HG02588 (cell line): ENCODE measurements at regions not wholly inside any gene's neighbourhood (a gene's known extent, or its start where the extent isn't known, plus 50 kb on each side); places are given as distances from the start of the nearest gene placed in this dataset.

ENCODE experiments used
- ATAC-seq: cut with Tn5 transposase; IDR thresholded peaks from one replicate; pipeline ENCODE4 v1.9.1; 2021; ENCODE audit warnings: mild to moderate bottlenecking, moderate library complexity; ENCODE audit not compliant: unreplicated experiment

- ATAC-seq, result no peak
These were observed 842.3 kb downstream of the BCL11A start for GRCh38 chr2:59711121-59711520.

- ATAC-seq, result no peak
These were observed 846.7 kb downstream of the BCL11A start for GRCh38 chr2:59706729-59707128.

DNA sequence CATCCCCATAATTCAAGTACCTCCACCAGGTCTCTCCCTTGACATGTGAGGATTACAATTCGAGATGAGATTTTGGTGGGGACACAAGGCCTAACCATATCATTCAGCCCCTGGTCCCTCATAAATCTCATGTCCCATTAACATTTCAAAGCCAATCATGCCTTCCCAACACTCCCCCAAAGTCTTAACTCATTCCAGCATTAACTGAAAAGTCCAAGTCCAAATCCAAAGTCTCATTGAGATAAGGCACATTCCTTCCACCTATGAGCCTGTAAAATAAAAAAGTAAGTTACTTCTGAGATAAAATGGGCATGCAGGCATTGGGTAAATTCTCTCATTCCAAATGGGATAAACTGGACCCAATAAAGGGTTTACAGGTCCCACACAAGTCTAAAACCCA, 849.7 kb downstream of the BCL11A start:
- no peak for ATAC-seq

DNA sequence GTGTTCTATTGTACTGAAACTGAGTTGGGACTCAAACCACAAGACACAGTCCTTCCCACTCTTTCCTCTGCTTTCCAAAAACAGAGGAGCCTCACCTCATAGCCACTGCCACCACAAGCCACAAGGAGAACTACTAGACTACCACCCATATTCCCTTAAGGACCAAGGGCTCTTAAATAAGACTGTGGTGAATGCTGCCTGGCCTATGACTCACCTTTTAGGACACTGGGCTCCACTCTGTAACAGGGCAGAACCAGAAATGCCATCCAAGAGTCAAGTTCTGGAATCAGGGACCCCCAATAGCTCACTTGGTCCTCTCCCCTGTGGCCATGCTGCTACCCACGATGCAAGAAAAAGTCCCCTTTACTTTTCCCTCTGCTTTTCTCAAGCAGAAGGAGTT, 851.4 kb downstream of the BCL11A start:
- no peak for ATAC-seq

- no peak for ATAC-seq
These were observed 852.0 kb downstream of the BCL11A start for GRCh38 chr2:59701271-59701994.

DNA sequence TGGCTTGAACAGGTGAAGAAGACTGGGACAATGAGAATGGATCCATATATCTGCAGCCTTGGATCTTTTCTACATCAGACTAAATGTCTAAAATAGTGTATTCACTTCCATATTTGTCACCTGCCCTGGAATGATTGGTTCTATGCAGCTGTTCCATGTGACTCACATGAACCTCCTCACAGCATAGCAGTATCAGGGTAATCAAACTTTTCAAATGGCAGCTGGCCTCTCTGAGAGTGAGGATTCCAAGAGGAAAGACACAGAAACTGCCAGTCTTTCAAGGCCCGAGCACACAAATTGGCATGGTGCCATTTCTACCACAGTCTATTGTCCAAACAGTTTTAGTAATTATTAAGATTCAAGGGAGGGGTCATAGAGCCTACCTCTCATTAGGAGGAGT, 859.3 kb downstream of the BCL11A start:
- no peak for ATAC-seq

DNA sequence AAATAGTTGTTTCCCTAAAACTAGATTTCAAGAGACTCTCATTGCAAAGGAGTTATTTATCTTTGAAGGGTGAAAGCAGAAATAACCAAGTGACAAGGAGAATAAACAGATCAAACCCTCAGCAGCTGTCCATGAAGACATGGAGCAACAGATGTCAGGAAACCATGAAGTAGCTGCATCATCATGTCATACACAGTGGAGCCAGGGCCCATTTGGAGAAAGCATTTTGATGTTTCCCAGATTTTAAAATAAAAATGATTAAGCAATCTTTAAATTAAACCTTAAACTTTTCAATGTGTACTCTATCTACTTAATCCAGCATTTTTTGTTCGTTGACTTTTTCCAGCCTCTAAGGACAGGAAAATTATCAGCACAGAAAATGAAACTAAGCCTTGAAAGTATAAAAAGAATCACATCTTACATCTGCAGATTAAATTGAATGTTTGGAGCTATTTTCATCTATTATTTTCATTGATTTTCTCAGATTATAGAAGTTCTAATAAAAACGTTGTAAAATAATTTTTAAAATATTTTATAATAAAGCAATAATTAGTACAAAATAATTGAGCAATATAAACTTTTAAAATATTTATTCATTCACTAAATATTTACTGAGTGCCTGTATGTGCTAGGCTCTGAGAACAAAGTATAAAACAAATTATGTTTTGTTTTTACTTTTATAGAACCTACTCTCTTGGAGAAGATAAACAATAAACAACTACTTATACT, 860.1 kb downstream of the BCL11A start:
- no peak for ATAC-seq

DNA sequence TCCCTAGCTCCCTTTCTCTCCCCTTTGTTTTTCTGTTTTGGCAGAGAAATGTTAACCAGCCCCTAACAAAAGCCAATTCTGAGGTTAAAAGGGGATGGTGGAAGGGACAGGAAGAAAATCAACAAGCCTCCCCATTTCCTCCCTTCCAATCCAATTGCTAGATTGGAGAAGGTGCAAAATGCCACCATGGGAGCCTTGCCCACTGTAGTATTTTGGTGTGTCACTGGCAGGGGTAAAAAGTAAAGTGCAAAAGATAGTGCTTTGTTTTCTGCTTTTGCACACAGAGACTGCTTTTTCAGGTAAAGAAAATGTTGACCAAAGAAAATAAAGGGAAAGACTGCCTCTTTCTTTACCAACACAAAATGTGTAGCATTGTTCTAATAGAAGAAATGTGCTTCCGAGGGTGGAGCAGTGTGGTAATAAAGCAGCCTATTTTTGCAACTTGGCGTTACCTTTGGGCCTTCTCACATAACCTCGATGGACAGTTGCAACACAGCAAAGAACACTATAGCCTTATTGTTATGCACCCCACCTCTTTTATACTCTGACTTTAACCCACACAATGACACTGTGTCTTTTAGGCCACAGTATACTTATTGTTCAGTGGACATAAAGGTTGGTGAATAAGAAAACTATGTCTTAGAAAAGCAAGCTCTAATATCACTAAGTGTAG, 861.8 kb downstream of the BCL11A start:
- ATAC-seq, result no peak

- ATAC-seq, result no peak
These were observed 862.6 kb downstream of the BCL11A start for GRCh38 chr2:59690849-59691248.

DNA sequence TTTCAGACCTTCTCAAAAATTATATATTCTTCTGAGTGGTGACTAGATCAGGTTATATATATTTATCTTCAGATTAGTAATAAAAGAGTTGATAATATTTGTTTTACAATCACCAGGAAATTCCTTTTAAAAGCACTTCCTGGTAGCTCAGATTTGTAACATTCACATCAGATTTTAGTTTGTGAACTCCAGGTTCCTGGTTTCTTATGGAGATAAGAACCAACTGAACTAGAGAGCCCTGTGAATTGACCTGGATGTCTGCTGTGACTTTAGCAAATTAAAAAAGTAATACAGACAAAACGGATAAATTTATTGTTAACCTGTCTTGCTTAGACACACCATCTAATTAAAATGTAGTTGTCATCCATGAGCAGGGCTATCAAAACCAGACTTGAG, 868.7 kb downstream of the BCL11A start:
- no peak for ATAC-seq

DNA sequence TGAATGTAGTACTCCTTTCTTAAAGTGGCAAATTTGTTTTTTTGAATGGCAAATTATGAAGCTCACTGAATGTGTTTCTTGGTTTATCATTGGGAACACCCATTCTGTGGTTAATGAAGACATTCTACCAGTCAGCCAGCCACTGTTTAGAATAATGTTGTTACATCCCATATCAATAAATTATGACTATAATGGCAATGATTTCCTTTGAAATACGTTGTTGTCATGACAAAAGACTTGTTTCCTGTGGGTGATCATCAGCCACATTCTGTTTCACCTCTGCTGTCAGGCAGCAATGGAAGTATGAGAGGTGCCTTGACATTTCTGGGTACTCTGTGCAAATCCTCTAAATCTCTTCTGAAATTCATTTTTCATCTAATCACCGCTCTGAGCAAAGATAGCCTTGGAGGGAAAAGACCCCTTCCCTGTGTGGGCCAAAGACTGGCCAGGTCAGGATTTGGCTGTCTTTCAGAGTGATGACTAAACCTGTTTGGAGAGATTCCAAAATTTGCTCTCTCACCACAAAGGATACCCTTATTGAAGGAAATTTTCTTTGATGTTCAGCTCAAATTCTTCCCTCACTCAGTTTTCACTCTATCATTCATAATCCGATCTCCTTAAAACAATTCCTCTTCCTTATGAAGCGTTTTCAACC, 869.2 kb downstream of the BCL11A start:
- ATAC-seq, result no peak

DNA sequence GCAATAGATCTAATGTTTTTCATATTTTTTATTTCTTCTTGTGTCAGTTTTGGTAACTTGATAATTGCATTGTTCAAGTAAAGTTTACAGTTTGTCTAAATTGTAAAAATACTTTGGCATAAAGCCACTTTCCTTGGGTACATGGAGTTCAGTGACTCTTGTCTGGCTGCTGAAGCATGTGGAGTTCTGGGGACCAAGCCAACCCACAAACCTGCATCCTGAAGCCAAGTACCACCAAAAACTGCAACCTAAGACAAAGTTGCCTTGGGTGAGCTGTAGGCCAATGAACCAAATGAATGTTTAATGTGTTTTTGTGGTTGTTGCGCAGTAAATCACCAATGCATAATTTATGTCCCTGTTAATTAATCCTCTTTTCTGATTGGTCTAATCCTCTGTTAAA, 872.6 kb downstream of the BCL11A start:
- no peak for ATAC-seq

DNA sequence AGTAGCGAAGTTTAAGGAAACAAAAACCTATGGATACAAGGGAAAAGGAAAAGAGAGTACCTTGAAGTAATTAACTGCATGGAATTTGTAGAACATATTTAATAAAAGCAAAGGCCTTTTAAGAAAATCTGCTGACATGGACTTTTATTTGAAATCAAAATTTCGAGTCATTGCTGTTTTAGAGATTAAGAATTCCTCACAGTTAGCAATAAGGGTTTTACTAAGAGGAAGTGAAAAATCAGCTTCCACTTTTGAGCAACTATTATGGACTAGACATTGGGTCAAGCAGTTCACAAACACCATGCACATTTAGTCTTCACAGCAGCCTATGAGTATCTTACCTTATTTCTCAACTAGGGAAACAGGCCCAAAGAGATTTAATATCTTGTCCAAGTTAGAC, 876.3 kb downstream of the BCL11A start:
- no peak for ATAC-seq

DNA sequence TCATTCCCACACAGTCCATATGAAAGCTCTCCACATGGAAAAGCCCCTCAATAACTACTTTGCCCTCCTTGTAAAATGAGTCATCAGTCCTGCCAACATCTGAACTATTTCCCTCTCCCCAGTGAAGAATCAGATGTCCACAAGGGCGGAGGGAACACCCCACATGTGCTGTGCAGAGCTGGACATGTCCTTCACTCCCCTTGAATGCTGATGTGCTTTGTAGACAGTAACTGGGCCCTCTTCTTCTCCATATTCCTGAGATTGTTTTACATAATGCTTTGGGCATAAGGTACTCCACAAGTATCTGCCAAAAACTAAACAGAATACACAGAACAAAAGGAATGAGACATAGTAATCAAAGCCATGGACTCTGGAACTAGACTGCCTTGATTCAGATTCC, 879.4 kb downstream of the BCL11A start:
- no peak for ATAC-seq

DNA sequence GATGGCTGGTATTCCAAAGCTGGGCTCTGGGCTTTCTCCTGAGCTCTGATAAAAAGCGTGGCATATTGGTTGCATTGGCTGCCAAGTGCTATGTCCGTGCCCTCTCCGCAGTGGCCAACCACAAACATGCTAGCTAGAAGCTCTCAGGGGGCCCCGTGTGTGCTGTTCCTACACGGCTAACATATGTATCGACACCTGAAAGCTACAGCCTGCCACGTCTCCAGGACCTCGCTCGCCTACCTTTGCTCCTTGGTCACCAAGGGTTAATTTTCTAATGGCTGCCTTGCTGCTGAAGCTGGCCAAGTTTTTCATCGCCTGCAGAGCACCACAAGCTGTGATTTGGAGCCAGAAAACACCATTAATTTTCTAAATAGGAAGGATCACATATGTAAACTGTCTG, 888.4 kb downstream of the BCL11A start:
- ATAC-seq, result no peak

GRCh38 chr2:59662127-59662861, 891.2 kb downstream of the BCL11A start:
- no peak for ATAC-seq

GRCh38 chr2:59660262-59660661, 893.2 kb downstream of the BCL11A start:
- ATAC-seq, result no peak

DNA sequence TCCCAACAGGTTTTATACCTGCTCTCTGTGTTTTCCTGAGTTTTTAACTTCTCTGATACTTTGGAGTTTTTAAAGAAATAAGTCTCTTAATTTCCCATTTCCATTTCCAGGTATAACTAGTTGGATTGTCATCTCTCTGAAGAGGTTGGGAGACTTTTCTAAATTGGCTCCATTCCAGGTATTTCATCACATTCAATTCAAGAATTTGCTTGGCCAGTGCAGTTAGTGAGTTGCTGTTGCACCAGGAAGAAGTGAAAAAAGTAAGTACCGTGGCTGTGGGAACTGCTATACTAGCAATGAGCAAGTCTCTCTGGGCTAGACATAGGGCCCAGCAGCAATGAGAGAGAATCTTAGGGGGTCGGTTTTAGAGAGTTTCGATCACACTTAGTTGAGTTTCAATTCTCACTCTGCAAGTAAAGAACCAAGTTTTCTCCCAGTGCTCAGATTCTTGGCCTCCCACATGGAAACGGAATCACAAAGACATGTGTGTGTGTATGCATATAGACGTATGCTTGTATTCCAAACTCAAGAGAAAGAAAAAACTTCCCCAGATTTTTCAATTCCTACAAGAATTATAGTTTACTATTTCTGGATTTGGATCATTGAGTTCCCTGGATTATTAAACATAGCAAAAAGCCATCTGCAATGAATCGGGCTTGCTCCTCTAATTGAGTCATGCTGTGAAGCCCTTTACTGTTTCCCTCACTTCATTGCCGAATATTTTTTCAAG, 894.4 kb downstream of the BCL11A start:
- no peak for ATAC-seq

GRCh38 chr2:59655809-59656208, 897.6 kb downstream of the BCL11A start:
- ATAC-seq, result no peak

- no peak for ATAC-seq
These were observed 898.7 kb downstream of the BCL11A start for GRCh38 chr2:59654710-59655109.
